CD14-positive monocyte (primary cell): ENCODE measurements at regions not wholly inside any gene's neighbourhood (a gene's known extent, or its start where the extent isn't known, plus 50 kb on each side); places are given as distances from the start of the nearest gene placed in this dataset.

Experiments
- DNase-seq, 3 donors: peaks; one replicate each; pipeline ENCODE4 v3.0.0-alpha.2; 2011 to 2022
- H2AFZ ChIP-seq: 2 replicates; pipeline ENCODE4 v1.6.0; 2012; ENCODE audit warnings: mild to moderate bottlenecking, low read depth, low read length, inconsistent platforms; ENCODE audit not compliant: insufficient read depth, poor library complexity, severe bottlenecking
- H3K27ac ChIP-seq, 2 donors: 1 replicate in 1 of 2; 2 replicates in 1 of 2; pipeline ENCODE4 v1.5.1; 2012 to 2013; ENCODE audit warnings: low read length in 2 of 2, control low read depth in 1 of 2, inconsistent platforms in 1 of 2, low read depth in 1 of 2, mild to moderate bottlenecking in 1 of 2
- H3K27me3 ChIP-seq, 2 donors: one replicate each; pipeline versions ENCODE4 v1.6.0 to v1.6.1; 2011 to 2013; ENCODE audit warnings: low read length in 2 of 2; ENCODE audit not compliant: control insufficient read depth in 2 of 2, insufficient read depth in 2 of 2
- H3K36me3 ChIP-seq, 2 donors: replicated peaks in 1 of 2; 1 replicate in 1 of 2; 2 replicates in 1 of 2; pipeline versions ENCODE4 v1.5.1 to v1.6.1; 2012 to 2013; ENCODE audit warnings: low read length in 2 of 2, control low read depth in 1 of 2, inconsistent platforms in 1 of 2, mild to moderate bottlenecking in 1 of 2; ENCODE audit not compliant: insufficient read depth in 2 of 2, control insufficient read depth in 1 of 2
- H3K4me1 ChIP-seq, 2 donors: 1 replicate in 1 of 2; 2 replicates in 1 of 2; pipeline versions ENCODE4 v1.5.1 to v1.6.1; 2012 to 2013; ENCODE audit warnings: low read length in 2 of 2, control low read depth in 1 of 2, inconsistent platforms in 1 of 2, mild to moderate bottlenecking in 1 of 2, moderate library complexity in 1 of 2; ENCODE audit not compliant: insufficient read depth in 2 of 2, control insufficient read depth in 1 of 2
- H3K4me2 ChIP-seq: replicated peaks from 2 replicates; pipeline ENCODE3; 2012; ENCODE audit warnings: low read length, moderate library complexity, mild to moderate bottlenecking; ENCODE audit not compliant: poor library complexity, severe bottlenecking; ENCODE audit errors: extremely low read depth
- H3K4me3 ChIP-seq, 3 experiments: fragments of 200-600 bp in 1 of 3; sonication (generic) in 1 of 3; replicated peaks in 1 of 3; 1 replicate in 2 of 3; 2 replicates in 1 of 3; pipeline ENCODE4 v1.5.1; 2011 to 2013; ENCODE audit warnings: low read length in 3 of 3, mild to moderate bottlenecking in 3 of 3, control low read depth in 2 of 3, low read depth in 2 of 3, inconsistent platforms in 1 of 3, moderate library complexity in 1 of 3
- H3K79me2 ChIP-seq: 2 replicates; pipeline ENCODE4 v1.6.0; 2012; ENCODE audit warnings: mild to moderate bottlenecking, control low read depth, inconsistent platforms, low read length, moderate library complexity; ENCODE audit not compliant: insufficient read depth
- H3K9ac ChIP-seq: 2 replicates; pipeline ENCODE4 v1.6.0; 2017; ENCODE audit warnings: low read length, mild to moderate bottlenecking; ENCODE audit not compliant: insufficient read depth, poor library complexity, severe bottlenecking
- H3K9me3 ChIP-seq, 2 donors: replicated peaks in 1 of 2; 1 replicate in 1 of 2; 2 replicates in 1 of 2; pipeline versions ENCODE4 v1.5.1 to v1.6.1; 2012 to 2013; ENCODE audit warnings: low read length in 2 of 2, control low read depth in 1 of 2; ENCODE audit not compliant: control insufficient read depth in 1 of 2, insufficient read depth in 1 of 2
- H4K20me1 ChIP-seq: 2 replicates; pipeline ENCODE4 v1.6.0; 2012; ENCODE audit warnings: mild to moderate bottlenecking, low read length, control low read depth, moderate library complexity; ENCODE audit not compliant: insufficient read depth
- H3K27ac Mint-ChIP-seq, 7 donors: one replicate each; pipeline ENCODE4 v1.8.0; 2020; ENCODE audit warnings: mild to moderate bottlenecking in 7 of 7, mixed read lengths in 7 of 7, moderate library complexity in 6 of 7, inconsistent platforms in 2 of 7
- H3K27me3 Mint-ChIP-seq, 3 donors: one replicate each; pipeline ENCODE4 v1.8.0; 2021 to 2022; ENCODE audit warnings: low read depth in 3 of 3, mild to moderate bottlenecking in 3 of 3, mixed read lengths in 3 of 3, moderate library complexity in 3 of 3, inconsistent platforms in 1 of 3
- H3K36me3 Mint-ChIP-seq, 2 donors: one replicate each; pipeline ENCODE4 v1.8.0; 2020; ENCODE audit warnings: mixed read lengths in 2 of 2, inconsistent platforms in 1 of 2, mild to moderate bottlenecking in 1 of 2
- H3K4me1 Mint-ChIP-seq: one replicate; pipeline ENCODE4 v1.8.0; 2020; ENCODE audit warnings: mild to moderate bottlenecking, mixed read lengths
- H3K4me3 Mint-ChIP-seq, 2 donors: one replicate each; pipeline ENCODE4 v1.8.0; 2020; ENCODE audit warnings: mild to moderate bottlenecking in 2 of 2, mixed read lengths in 2 of 2, moderate library complexity in 1 of 2
- H3K9me3 Mint-ChIP-seq, 7 donors: one replicate each; pipeline ENCODE4 v1.8.0; 2020 to 2022; ENCODE audit warnings: mixed read lengths in 7 of 7, mild to moderate bottlenecking in 6 of 7, moderate library complexity in 6 of 7, inconsistent platforms in 2 of 7
- WGBS: methylation state at CpG from one replicate; pipeline ENCODE4 v1.1.5; 2013; ENCODE audit warnings: missing lambda C conversion rate; ENCODE audit not compliant: insufficient coverage; 5-methylcytosine and 5-hydroxymethylcytosine counted together
- intact Hi-C, 2 donors: fragments of 100-400 bp; cut with micrococcal nuclease; formaldehyde crosslinking; loops; one replicate each; pipeline versions ENCODE4 v1.15.0 to v1.15.1; 2023
- TF ChIP-seq, protein P1 (sequence below): fragments of 200-600 bp; IDR thresholded peaks from one replicate; pipeline ENCODE4 v1.8.0; 2022; ENCODE audit warnings: antibody characterized with exemption, mild to moderate bottlenecking

- Mint-ChIP-seq H3K4me1 (no peaks in the 10 kb centered on the region), H3K9me3 (no peaks in the 10 kb centered on the region), H3K36me3 (no peaks in the 10 kb centered on the region), H3K27ac (no peak overlapping the region), H3K4me3 (no peak overlapping the region), H3K27me3 (peaks cover 0 to 4% (median 1%) of the 10 kb centered on the region in 3 donors)
- H3K79me2 ChIP-seq = no peaks in the 10 kb centered on the region
- H3K27ac ChIP-seq = no peak overlapping the region
- H4K20me1 ChIP-seq = no peaks in the 10 kb centered on the region
- no peaks in the 10 kb centered on the region for H3K9me3 ChIP-seq
- no peak overlapping the region for H3K4me3 ChIP-seq
- no peaks in the 10 kb centered on the region for H3K36me3 ChIP-seq
- intact Hi-C loops = no loop called here
- H3K9ac ChIP-seq = no peak overlapping the region
- DNase-seq = no peak
- no peak overlapping the region for H3K4me2 ChIP-seq
- no peak overlapping the region for H2AFZ ChIP-seq
- 55% methylated on average over 9 of the region's 12 CpGs for WGBS
- no peaks in the 10 kb centered on the region for H3K4me1 ChIP-seq
- no peaks in the 10 kb centered on the region for H3K27me3 ChIP-seq
- TF ChIP-seq, protein P1, sequence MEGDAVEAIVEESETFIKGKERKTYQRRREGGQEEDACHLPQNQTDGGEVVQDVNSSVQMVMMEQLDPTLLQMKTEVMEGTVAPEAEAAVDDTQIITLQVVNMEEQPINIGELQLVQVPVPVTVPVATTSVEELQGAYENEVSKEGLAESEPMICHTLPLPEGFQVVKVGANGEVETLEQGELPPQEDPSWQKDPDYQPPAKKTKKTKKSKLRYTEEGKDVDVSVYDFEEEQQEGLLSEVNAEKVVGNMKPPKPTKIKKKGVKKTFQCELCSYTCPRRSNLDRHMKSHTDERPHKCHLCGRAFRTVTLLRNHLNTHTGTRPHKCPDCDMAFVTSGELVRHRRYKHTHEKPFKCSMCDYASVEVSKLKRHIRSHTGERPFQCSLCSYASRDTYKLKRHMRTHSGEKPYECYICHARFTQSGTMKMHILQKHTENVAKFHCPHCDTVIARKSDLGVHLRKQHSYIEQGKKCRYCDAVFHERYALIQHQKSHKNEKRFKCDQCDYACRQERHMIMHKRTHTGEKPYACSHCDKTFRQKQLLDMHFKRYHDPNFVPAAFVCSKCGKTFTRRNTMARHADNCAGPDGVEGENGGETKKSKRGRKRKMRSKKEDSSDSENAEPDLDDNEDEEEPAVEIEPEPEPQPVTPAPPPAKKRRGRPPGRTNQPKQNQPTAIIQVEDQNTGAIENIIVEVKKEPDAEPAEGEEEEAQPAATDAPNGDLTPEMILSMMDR = no peak
These were observed 764.3 kb downstream of the NOVA1 start for GRCh38 chr14:25833341-25834126.

GRCh38 chr14:25832585-25832984 is 765.2 kb downstream of the NOVA1 start:
- intact Hi-C loops = no loop called here
- H3K9me3 Mint-ChIP-seq = peaks cover 0 to 3% (median 0%) of the 10 kb centered on the region in 7 donors
- Histone ChIP-seq H3K4me2 (no peak overlapping the region), H3K27ac (no peak overlapping the region), H3K9ac (no peak overlapping the region), H3K79me2 (no peaks in the 10 kb centered on the region), H3K27me3 (no peaks in the 10 kb centered on the region), H3K4me3 (no peak overlapping the region), H3K9me3 (no peaks in the 10 kb centered on the region), H3K4me1 (no peaks in the 10 kb centered on the region), H3K36me3 (no peaks in the 10 kb centered on the region), H4K20me1 (no peaks in the 10 kb centered on the region), H2AFZ (no peak overlapping the region)
- no peaks in the 10 kb centered on the region for H3K36me3 Mint-ChIP-seq
- H3K4me3 Mint-ChIP-seq = no peak overlapping the region
- H3K4me1 Mint-ChIP-seq = no peaks in the 10 kb centered on the region
- TF ChIP-seq, protein P1 = no peak
- H3K27me3 Mint-ChIP-seq = peaks cover 0 to 4% (median 1%) of the 10 kb centered on the region in 3 donors
- no peak for DNase-seq
- no peak overlapping the region for H3K27ac Mint-ChIP-seq
- WGBS = 95% methylated on average over 2 of the region's 4 CpGs
